ENCODE measurements at regions not wholly inside any gene's neighbourhood (a gene's known extent, or its start where the extent isn't known, plus 50 kb on each side); places are given as distances from the start of the nearest gene placed in this dataset.

DNA sequence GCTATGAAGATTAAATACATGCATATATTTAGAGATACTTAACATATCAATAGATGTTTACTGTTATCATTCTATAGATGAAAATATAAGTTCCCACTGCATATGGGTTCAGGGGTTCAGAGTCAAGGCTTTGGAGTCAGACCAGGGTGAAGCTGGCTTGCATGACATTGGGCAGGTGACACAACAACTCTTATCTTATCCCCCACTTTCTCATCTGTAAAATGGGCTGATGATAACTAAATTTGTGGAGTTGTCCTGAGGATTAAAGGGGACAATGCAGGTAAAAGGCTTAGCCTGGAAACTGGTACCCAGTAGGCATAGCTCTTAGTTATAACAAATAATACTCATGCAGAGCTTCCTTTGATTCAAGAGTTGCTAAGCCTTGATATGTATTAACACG, 72.6 kb upstream of the BRINP1 start:
- DNase-seq = no peak

DNA sequence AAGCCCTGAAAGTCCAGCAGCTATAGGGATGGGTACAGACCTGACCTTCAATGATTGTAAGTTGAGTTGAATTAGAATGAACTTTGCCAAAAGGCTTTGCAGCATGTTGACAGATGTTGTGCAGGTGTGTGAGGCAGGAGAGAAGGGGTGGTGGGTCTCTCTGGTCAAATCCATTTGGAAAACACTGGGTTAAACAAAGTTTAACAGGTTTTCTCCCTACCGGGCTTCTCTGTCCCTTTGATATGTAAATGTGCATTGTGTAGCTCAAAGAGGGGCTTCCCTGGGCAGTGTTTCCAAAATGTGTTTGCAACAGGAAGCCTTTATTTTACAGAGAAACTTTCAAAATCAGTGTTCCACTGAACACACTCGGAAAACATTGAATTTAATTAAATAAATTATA, 72.1 kb upstream of the BRINP1 start:
- no peak for DNase-seq

DNA sequence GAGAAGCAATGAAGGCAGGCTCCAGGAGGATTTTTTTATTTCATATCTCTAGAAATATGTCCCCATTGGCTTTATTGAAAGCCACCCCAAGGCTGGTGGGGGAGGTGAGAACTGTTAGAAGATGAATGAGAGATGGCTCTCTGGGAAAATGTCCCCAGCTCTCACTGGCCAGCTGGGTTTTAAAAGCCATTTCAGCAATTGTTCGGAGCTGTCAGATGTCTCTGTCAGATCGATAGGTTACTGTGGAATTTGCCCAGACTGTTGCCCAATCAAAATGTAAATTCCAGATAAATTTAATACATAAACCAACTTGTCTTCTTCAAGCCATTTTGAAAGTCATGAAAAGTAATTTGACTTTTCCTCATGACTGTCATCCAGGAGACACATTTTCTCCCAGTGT, 67.0 kb upstream of the BRINP1 start:
- no peak for DNase-seq

DNA sequence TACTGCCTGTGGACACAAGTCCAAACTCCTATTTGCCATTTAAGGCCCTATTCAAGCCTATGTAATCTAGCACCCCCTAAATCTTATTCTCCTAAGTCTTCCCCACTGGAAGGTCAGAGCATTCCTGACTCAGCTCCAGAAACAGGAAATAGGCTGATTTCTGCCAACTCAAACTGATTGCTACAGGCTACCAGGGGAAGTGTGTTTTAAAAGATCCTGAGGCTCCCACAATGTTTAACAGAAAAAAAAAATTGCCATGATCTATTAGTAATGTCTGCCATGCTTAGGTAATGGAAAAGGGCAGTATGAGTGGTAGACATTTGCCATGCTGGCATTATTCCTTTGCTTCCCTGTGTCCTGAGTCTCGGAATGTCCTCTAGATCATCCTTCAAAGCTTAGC, 65.8 kb upstream of the BRINP1 start:
- DNase-seq = no peak

DNA sequence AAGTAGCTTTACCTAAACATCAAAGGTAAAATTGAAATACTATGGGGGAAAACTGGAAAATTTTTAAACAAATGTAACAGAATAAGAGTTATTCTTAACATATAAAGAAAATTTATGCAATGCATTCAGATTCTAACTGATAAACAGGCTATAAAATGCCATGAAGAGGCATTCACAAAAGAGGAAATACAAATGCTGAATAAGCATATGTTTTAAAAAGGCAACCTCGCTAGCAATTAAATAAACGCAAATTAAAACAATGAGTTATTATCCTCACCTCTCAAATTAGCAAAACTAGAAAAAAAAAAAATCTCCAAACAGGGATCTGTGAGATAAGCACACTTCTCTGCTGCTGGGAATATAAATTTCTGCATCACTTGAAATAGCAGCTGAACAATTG, 63.2 kb upstream of the BRINP1 start:
- no peak for DNase-seq

DNA sequence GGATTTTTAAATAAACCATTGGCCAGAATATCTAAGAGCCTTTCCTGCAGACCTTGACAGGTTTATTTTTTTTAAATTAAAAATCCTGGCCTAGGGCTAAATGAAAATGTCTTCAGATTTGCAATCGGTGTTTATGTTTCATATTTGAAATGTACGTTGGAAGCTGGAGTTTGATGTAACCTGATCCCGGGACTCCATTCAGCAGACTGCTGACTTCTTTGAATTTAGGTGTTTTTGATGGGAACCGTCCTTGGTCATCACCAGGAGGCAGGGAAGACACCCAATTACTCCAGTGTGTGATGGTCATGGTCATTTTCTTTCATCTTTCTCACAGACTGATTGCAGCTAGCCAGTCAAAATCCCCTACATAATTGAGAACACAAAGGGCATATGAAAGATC, 60.1 kb upstream of the BRINP1 start:
- no peak for DNase-seq

DNA sequence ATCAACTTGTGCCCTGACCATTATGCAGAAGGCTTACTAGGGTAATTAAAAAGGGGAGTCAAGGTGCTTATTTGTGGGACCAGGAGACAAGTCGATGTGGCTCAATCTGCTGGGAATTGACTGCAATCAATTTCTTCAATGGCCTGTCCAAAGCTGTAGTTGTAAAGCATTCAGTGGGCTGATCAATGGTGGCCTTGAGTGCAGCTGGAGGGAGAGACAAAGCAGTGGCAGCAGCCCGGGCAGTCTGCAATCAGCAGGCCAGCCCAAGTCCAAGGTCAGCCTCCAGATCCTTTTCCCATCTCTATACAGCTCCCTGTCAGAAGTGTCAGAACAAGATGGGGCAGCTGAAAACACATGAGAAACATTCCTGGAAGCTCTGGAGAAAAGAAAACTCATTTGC, 51.0 kb upstream of the BRINP1 start:
- no peak for DNase-seq
